ENCODE measurements at regions not wholly inside any gene's neighbourhood (a gene's known extent, or its start where the extent isn't known, plus 50 kb on each side); places are given as distances from the start of the nearest gene placed in this dataset.
"Not testable (repeated sequence)": the region's sequence is repeated elsewhere in the genome, so short reads cannot be mapped to it uniquely, and the experiment has no call there.

GRCh38 chr4:134691915-134692314, 490.3 kb upstream of the PABPC4L start:
- no peak for DNase-seq

DNA sequence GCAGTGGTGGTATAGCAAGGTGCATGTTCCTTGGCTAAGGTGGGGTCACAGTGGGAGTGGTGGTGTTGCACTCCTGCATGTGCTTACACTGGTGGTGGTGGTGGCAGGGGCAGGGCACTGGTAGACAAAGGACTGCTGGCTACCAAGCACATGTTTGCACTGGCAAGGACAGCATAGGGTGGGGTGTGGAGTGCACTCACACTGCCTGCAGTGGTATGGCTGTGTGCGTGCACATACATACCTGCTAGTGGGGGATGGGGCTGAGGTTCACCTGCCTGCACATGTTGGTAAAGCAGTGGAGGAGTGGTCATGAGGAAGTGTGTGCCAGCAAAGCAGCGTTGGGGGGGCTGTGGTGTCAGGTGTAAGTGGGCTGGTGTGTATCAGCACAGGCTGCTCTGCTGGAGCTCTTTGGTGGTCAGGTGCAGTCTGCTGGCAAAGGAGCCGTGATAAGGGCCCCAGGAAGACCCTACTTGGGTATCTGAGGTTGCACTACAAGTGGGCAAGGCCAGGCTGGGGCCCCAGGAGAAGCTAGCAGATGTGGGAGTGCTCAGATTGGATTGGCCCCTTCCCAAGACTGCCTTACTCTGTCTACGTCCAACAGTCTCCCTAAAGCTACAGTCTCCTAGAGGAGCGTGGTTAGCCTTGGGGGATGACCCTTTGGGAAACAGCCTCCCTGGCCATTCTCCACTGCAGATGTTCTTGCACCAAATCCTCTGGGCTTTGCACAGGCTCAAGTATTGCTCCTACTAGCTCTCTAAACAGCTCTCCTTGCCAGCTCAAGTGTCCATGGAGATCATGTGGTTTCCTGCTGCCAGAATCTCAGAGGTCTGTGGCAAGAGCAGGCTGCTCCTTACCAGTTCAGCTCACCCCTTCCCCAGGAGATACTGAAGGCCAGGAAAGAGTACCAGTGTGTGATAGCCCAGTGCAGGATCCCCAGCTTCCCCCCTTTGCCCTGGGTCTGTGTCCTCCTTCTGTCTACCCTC, 486.3 kb upstream of the PABPC4L start:
- DNase-seq = no peak

DNA sequence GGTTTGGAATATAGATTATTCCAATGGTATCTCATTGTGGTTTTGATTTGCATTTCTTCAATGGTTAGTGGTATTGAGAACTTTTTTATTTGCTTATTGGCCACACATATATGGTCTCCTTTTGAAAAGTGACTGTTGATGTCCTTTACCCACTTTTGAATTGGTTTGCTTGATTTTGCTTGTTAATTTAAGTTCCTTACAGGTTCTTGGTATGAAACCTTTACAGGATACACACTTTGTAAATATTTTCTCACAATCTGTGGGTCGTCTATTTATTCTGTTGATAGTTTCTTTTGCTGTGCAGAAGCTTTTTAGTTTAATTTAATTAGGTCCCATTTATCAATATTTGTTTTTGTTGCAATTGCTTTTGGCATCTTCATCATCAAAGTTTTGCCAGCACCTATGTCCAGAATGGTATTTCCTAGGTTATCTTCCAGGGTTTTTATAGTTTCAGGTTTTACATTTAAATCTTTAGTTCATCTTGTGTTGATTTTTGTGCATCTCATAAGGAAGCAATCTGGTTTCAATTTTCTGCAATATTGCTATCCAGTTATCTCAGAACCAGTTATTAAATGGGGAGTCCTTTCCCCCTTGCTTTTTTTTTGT, 475.7 kb upstream of the PABPC4L start:
- DNase-seq = no peak

DNA sequence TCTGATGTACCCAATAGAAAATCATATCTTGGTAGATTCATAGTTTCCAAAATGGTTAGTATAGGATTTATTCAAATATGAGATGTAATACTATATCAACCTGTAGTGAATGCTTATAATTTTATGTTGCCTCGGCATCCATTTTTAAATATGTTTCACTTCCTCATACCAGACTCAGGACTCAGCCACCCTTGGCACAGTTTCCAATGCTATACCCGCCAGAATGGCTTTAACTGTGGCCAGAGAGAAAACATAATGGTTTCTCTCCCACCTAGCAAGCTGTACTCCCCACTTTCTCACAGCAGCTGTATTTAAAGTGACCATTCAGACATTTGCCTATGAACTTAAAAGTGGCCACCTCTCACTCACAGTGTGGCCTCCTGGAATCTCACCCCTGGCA, 466.6 kb upstream of the PABPC4L start:
- DNase-seq = no peak

GRCh38 chr4:134666640-134667039, 465.1 kb upstream of the PABPC4L start:
- DNase-seq = no peak

GRCh38 chr4:134665429-134665828, 463.8 kb upstream of the PABPC4L start:
- DNase-seq = no peak

DNA sequence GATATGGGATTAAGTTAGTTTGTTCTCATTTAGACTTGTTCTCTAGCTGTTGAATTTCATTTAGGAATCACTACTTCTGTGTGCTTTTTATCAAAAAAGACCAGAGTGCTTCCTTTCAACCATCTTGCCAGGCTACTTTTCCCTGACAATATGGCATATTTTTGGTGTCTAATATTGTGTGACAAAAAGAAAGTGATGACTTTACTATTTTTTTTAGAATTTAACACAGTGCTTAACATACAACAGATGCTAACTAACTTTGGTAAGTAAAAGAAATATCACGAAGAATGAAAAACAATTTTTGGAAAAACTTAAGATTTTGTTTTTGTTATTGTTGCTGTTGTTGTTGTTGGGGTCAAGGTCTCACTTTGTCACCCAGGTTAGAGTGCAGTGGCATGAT, 462.2 kb upstream of the PABPC4L start:
- DNase-seq = no peak

DNA sequence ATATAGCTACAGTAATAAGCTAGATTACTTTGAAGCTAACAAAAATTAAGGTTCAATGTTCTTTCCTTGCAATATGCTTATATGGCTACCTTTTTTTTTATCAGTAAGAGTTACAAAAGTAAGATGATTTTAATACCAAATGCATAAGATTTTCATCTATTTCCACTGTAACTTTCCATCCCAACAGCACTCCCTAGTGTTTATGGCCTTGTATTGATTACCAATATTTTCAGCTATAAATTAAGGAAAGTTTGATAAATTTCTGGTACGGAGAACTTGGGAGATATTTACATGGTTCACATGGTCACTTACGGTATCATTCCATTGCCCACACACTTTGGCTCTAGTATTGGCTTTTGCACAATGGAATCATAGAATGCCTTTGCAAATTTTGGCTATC, 448.9 kb upstream of the PABPC4L start:
- DNase-seq = no peak

GRCh38 chr4:134645778-134646177, 444.2 kb upstream of the PABPC4L start:
- no peak for DNase-seq

GRCh38 chr4:134636338-134637051, 434.9 kb upstream of the PABPC4L start:
- DNase-seq = no peak

DNA sequence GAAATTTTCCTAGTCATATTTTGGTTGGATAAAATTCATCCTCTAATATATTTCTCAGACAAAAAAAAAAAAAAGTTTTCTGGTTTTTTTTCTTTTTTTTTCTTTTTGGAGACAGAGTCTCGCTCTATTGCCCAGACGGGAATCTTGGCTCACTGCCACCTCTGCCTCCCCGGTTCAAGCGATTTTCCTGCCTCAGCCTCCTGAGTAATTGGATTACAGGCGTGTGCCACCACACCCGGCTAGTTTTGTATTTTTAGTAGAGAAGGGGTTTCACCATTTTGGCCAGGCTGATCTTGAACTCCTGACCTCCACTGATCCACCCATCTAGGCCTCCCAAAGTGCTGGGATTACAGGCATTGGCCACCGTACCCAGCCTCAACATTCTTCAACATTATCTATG, 432.7 kb upstream of the PABPC4L start:
- no peak for DNase-seq

DNA sequence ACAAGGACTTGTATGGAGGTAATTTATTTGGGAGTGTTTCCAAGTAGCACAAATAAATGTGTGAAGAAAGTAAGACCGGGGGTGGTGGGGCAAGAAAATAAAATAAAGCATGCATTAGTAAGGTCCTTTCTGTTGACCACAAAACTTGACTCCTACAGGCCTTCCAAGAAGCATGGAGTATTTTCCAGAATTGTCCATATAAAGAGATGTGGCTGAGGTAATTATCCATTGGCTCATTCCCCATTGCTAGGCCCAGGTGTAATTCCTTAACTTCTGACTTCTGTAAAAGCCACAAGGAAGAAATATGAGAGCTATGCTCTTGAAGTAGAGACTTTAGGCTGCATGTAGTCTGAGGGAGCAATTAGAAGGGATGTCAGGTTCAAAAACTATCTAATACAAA, 430.5 kb upstream of the PABPC4L start:
- no peak for DNase-seq

DNA sequence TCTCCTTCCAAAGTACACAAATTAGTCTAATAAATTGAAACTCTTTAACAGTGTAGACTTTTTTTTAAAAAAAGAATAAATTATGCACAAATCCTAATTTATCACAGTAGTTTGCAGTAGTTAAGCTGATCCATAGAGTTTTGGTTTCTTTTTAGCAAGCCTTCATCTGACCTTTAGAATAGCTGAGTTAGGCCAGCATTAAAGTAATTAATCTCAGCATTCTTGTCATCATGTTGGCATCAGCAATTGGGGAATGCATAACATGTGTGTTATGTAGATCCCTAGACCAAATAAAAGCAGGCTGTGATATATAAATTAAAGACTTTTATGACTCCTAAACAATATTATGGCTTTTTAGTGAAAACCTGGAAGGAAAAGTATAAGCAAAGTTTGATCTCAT, 426.5 kb upstream of the PABPC4L start:
- no peak for DNase-seq

GRCh38 chr4:134627366-134627765, 425.8 kb upstream of the PABPC4L start:
- no peak for DNase-seq

DNA sequence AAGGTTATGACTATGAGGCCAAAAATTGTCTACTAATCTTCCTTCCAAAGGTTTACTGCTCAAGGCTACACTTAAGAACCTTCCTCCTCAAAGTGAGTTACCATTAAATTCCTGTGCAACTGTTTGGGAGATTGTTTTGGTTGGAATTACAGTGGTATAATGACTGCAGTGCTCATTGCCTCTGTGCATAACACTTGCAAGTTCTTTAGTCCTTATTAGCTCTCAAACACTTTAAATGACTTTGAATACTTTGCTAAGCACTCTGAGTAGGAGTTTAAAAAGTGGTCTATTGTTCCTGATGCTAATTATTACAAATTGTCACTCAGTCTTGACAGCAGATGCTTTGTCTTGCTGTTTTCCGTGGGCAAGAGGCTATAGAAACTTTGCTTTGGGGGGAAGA, 422.8 kb upstream of the PABPC4L start:
- no peak for DNase-seq

GRCh38 chr4:134622626-134623575, 421.3 kb upstream of the PABPC4L start:
- DNase-seq = not testable (repeated sequence)

GRCh38 chr4:134622199-134622598, 420.6 kb upstream of the PABPC4L start:
- DNase-seq = no peak

GRCh38 chr4:134621715-134622114, 420.1 kb upstream of the PABPC4L start:
- not testable (repeated sequence) for DNase-seq

GRCh38 chr4:134610956-134611355, 409.4 kb upstream of the PABPC4L start:
- no peak for DNase-seq

DNA sequence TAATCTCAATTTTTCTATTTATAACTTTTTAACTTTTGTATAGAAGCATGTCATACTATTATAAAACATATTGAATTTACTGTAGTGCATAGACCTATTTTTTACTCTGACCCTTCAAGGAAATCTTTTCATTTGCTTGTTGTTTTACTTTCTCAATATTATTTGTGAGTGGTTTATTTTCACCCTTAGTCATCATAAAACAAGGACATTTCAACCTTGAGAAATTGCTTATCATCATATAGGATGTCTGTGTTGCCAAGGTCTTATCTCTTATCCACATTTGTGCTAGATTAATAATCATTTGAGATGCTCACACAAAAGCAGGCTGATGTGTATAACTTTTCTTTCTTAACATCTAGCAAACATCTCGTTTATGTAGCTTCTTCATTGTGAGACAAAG, 408.6 kb upstream of the PABPC4L start:
- DNase-seq = no peak

DNA sequence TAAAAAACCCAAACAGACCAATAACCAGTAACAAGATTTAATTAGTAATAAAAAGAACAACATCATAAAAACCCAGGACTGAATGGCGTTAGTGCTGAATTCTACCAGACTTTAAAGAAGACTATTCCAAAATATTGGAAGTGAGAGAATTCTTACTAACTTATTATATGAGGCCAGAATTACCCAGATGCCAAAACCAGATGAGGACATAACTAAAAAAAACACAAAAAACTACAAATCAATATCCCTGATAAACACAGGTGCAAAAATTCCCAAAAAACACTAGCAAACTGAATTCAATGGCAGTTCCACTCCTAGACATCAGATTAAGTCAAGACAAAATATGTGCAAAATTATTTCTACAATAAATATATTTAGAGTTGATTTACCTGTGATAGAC, 400.1 kb upstream of the PABPC4L start:
- DNase-seq = no peak

DNA sequence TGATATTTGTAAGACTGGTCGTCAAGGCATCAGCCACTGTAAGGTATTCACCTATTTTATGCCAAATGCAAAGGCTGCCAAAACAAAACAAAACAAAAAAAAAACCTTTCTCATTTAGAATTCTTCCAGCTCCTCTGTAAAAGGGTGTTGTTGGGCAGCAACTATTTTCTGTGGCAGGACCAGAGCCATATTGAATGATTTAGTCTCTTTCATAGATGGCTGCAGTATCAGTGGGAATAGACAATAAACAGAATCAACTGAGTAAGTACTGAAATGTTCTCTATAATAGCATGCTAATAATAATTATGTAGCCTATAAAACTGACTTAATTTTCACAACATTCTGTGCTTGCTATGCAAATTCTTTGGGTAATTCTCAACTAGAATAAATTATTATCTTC, 389.7 kb upstream of the PABPC4L start:
- no peak for DNase-seq

DNA sequence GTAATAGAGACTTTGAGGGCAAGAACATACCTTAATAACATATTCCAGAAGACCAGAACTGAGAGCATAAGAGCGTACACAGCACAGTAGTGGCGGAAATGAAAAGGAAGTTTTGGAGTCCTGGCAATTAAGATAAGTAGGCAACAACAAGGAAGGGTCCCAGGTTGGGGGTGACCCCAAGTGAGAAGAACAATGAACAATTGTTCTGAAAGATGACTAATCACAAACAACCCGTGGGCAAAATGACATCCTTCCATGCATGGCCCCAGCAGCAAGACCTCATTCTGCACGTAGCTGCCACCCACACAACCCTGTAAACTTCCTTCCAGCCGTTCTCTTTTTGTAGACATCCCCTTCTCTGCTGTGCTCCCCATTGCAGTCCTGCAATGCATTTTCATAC, 384.4 kb upstream of the PABPC4L start:
- DNase-seq = no peak
